Right lobe of liver (tissue), 6 donors: ENCODE measurements at regions not wholly inside any gene's neighbourhood (a gene's known extent, or its start where the extent isn't known, plus 50 kb on each side); places are given as distances from the start of the nearest gene placed in this dataset.

ENCODE experiments used
- ATAC-seq, 4 donors: fragments of 200-7000 bp; cut with Tn5 transposase; one replicate each; pipeline ENCODE4 v1.9.1; 2020; ENCODE audit warnings: mild to moderate bottlenecking in 4 of 4, moderate library complexity in 4 of 4
- DNase-seq, 3 donors: peaks; one replicate each; pipeline ENCODE4 v3.0.0-alpha.2; 2020
- H3K27ac ChIP-seq, 3 donors: fragments of 200-600 bp; one replicate each; pipeline ENCODE4 v1.8.0; 2022
- H3K27me3 ChIP-seq, 2 donors: fragments of 200-600 bp; one replicate each; pipeline ENCODE4 v1.8.0; 2022
- H3K36me3 ChIP-seq, 4 donors: fragments of 200-600 bp; sonication (generic) in 1 of 4; one replicate each; pipeline versions ENCODE4 v1.5.1 to v1.8.0; 2017 to 2022; ENCODE audit warnings: control low read depth in 1 of 4
- H3K4me1 ChIP-seq, 4 donors: fragments of 200-600 bp; sonication (generic) in 1 of 4; one replicate each; pipeline versions ENCODE4 v1.5.1 to v1.8.0; 2017 to 2022; ENCODE audit warnings: control low read depth in 1 of 4
- H3K4me3 ChIP-seq, 3 donors: fragments of 200-600 bp; one replicate each; pipeline ENCODE4 v1.8.0; 2022
- H3K9me3 ChIP-seq, 4 donors: fragments of 200-600 bp; sonication (generic) in 1 of 4; one replicate each; pipeline versions ENCODE4 v1.5.1 to v1.8.0; 2017 to 2022; ENCODE audit warnings: control low read depth in 1 of 4
- CTCF ChIP-seq, 4 donors: fragments of 200-600 bp in 3 of 4; fragments of 450-650 bp in 1 of 4; IDR thresholded peaks; one replicate each; pipeline versions ENCODE4 v1.5.1 to v1.8.0; 2016 to 2022; ENCODE audit warnings: antibody characterized with exemption in 4 of 4, mild to moderate bottlenecking in 2 of 4
- POLR2A ChIP-seq: fragments of 450-650 bp; IDR thresholded peaks from one replicate; pipeline ENCODE4 v1.6.1; 2017; ENCODE audit warnings: antibody characterized with exemption, mild to moderate bottlenecking
- WGBS: methylation state at CpG from one replicate; pipeline ENCODE4 v1.1.6; 2018; ENCODE audit warnings: low coverage, low lambda C conversion rate; ENCODE audit not compliant: insufficient coverage; ENCODE audit errors: missing lambda C conversion rate; 5-methylcytosine and 5-hydroxymethylcytosine counted together
- intact Hi-C, 2 donors: fragments of 100-400 bp; cut with DNase I; formaldehyde crosslinking; loops; one replicate each; pipeline versions ENCODE4 v1.11.2 to v1.14.1; 2022
- donor health status: DM: no; HTN: yes; CAD: no.
- donor health status: DM: no; HTN: no; CAD: no.
- donor health status: DM: no; HTN: no; CAD: no.
- donor health status: DM: no; HTN: yes; CAD: no.
- donor health status: DM: no; HTN: yes; CAD: no.

GRCh38 chr4:81804849-81805248 is 333.1 kb upstream of the RASGEF1B start:
- Histone ChIP-seq H3K9me3 (no peaks in the 10 kb centered on the region), H3K4me3 (no peak overlapping the region), H3K4me1 (peaks cover 0 to 21% (median 0%) of the 10 kb centered on the region in 4 donors), H3K27me3 (no peaks in the 10 kb centered on the region), H3K27ac (no peak overlapping the region), H3K36me3 (no peaks in the 10 kb centered on the region)
- 33% methylated on average over 1 of the region's 1 CpG for WGBS
- DNase-seq (no peak), ATAC-seq (peak in 2 of 4 donors; percentile 31 to 60)
- intact Hi-C loops, result no loop called here
- no peak for TF ChIP-seq POLR2A
- TF ChIP-seq CTCF (IDR thresholded peaks at IDR 0.05), result no peak

- no peak for TF ChIP-seq POLR2A
- TF ChIP-seq CTCF (IDR thresholded peaks at IDR 0.05), result no peak
- no peak for DNase-seq
- Histone ChIP-seq H3K36me3 (no peaks in the 10 kb centered on the region), H3K4me1 (peaks cover 0 to 21% (median 0%) of the 10 kb centered on the region in 4 donors), H3K9me3 (no peaks in the 10 kb centered on the region), H3K27me3 (no peaks in the 10 kb centered on the region), H3K27ac (no peak overlapping the region), H3K4me3 (no peak overlapping the region)
- peak; percentile 49 to 66 (median 57) for ATAC-seq
- WGBS, result 33% methylated on average over 5 of the region's 5 CpGs
- intact Hi-C loops, result no loop called here
Observed at GRCh38 chr4:81802285-81802846, 330.7 kb upstream of the RASGEF1B start.

- H3K4me1 ChIP-seq, result peaks cover 0 to 12% (median 0%) of the 10 kb centered on the region in 4 donors
- intact Hi-C loops, result no loop called here
- DNase-seq (no peak), ATAC-seq (no peak)
- H3K4me3 ChIP-seq, result no peak overlapping the region
- TF ChIP-seq POLR2A (no peak), CTCF (IDR thresholded peaks at IDR 0.05) (no peak)
- H3K27me3 ChIP-seq, result no peaks in the 10 kb centered on the region
- WGBS, result 100% methylated on average over 1 of the region's 1 CpG
- no peaks in the 10 kb centered on the region for H3K36me3 ChIP-seq
- H3K27ac ChIP-seq, result no peak overlapping the region
- no peaks in the 10 kb centered on the region for H3K9me3 ChIP-seq
Observed at GRCh38 chr4:81799371-81799770, 327.7 kb upstream of the RASGEF1B start.

GRCh38 chr4:81796790-81797528 is 325.3 kb upstream of the RASGEF1B start:
- intact Hi-C loops, result no loop called here
- ATAC-seq (no peak), DNase-seq (no peak)
- TF ChIP-seq CTCF (IDR thresholded peaks at IDR 0.05) (no peak), POLR2A (no peak)
- WGBS, result 70% methylated on average over 1 of the region's 1 CpG
- no peaks in the 10 kb centered on the region for H3K36me3 ChIP-seq
- no peak overlapping the region for H3K27ac ChIP-seq
- H3K4me1 ChIP-seq, result peaks cover 0 to under 1% (median 0%) of the 10 kb centered on the region in 4 donors
- no peaks in the 10 kb centered on the region for H3K27me3 ChIP-seq
- H3K4me3 ChIP-seq, result no peak overlapping the region
- H3K9me3 ChIP-seq, result no peaks in the 10 kb centered on the region
